GM10266 (cell line): ENCODE measurements at regions not wholly inside any gene's neighbourhood (a gene's known extent, or its start where the extent isn't known, plus 50 kb on each side); places are given as distances from the start of the nearest gene placed in this dataset.

Experiments
- DNase-seq: peaks from one replicate; pipeline ENCODE4 v3.0.0; 2012; ENCODE audit errors: extremely low spot score
- CTCF ChIP-seq: IDR thresholded peaks from 2 replicates; pipeline ENCODE4 v1.5.1; 2012; ENCODE audit warnings: mild to moderate bottlenecking, low read depth; ENCODE audit not compliant: control insufficient read depth, insufficient read depth; ENCODE audit errors: missing control alignments

- no peak for TF ChIP-seq CTCF
- no peak for DNase-seq
Measured at GRCh38 chr5:171534043-171534895, 114.8 kb downstream of the FGF18 start.

- no peak for DNase-seq
Measured at GRCh38 chr5:171535162-171535561, 115.7 kb downstream of the FGF18 start.

DNA sequence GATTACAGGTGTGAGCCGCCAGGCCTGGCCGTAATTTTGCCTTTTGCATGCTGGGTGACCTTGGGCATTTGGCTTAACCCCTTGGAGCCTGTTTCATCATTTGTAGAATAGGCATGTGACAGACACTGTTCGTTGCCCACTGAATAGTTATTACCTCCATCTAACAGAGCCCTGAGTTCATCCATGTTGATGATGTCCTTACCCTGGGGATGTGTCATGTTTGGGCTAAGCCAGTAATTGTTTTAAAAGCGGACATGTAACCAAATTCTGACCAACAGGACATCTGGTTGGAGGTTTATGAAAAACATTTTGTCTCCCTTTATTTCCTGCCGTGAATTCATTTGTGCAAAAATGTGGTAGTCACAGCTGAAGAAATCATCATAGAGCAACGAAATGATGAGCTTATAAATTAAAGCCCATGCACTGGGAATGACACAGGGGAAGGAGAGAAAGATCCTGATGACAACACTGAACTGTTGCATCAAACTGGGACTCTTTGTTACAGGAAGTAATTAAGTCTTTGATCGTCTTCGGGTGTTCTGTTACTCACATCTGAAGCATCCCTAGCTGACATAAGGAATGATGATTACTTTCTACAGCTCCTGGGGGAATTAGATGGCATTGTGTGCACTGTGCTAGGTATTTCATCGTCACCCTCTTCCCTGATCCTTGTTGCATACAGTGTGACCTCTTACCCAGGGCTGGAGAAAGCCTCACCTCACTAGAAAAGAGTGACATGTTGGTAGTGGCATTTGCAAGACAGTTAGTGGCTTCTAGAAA is 117.8 kb downstream of the FGF18 start:
- DNase-seq = no peak
- no peak for TF ChIP-seq CTCF

More at GRCh38 chr5:171535162-171535561, 115.7 kb downstream of the FGF18 start:
- no peak for TF ChIP-seq CTCF

- no peak for TF ChIP-seq CTCF
- no peak for DNase-seq
Measured at GRCh38 chr5:171537923-171538537, 118.6 kb downstream of the FGF18 start.

DNA sequence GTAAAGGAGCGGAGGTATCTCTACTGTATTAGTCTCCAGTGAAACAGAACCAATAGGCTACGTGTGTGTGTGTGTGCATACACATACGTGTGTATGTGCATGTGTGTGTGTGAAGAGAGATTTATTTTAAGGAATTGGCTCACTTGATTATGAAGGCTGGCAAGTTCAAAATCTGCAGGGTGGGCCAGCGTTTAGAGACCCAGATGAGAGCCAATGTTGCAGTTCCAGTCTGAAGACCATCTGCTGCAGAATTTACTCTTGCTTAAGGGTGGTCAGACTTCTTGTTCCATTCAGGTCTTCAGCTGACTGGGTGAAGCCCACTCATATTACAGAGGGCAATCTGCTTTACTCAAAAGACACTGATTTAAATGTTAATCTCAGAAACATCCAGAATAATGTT is 119.2 kb downstream of the FGF18 start:
- DNase-seq = no peak
- TF ChIP-seq CTCF = no peak

DNA sequence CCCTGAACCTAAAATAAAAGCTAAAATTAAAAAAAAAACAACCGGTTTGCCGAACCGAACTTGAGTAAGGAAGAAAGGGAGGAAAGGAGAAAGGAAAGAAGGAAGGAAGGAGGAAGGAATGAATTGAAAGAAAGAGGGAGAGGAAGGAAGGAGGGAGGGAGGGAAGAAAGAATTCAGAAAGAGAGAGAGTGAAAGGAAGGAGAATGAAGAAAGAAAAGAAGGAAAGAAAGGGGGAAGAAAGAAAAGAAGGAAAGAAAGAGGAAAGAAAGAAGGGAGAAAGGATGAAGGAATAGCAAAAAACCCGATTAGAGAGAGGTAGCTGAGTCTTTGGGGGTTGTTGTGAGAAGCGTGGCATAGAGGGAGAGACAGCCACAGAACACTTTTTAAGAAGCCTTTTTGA is 121.4 kb downstream of the FGF18 start:
- no peak for DNase-seq
- TF ChIP-seq CTCF = no peak
